Activated naive CD4-positive, alpha-beta T cell treated with anti-CD3 and anti-CD28 coated beads, Interleukin-2, amount 10 ng/mL, durations not matched to agents 7 days and 5 days (primary cell): ENCODE measurements at regions not wholly inside any gene's neighbourhood (a gene's known extent, or its start where the extent isn't known, plus 50 kb on each side); places are given as distances from the start of the nearest gene placed in this dataset.
A peak's percentile ranks its signal among the peaks of the same experiment; 100 is the strongest.
"Not testable (repeated sequence)": the region's sequence is repeated elsewhere in the genome, so short reads cannot be mapped to it uniquely, and the experiment has no call there.

ENCODE experiments used
- CTCF ChIA-PET: fragments of 350-600 bp; sonication (Branson Sonifier 250); formaldehyde crosslinking; loops from one replicate; lab custom pipeline; 2021; ENCODE audit warnings: antibody characterized with exemption; lab: Charles Lee
- DNase-seq: peaks from one replicate; pipeline ENCODE4 v3.0.0-alpha.2; 2020
- H3K27ac Mint-ChIP-seq: one replicate; pipeline ENCODE4 v1.8.0; 2021; ENCODE audit warnings: mild to moderate bottlenecking, moderate library complexity, mixed read lengths
- H3K27me3 Mint-ChIP-seq: one replicate; pipeline ENCODE4 v1.8.0; 2021; ENCODE audit warnings: mild to moderate bottlenecking, mixed read lengths
- H3K36me3 Mint-ChIP-seq: one replicate; pipeline ENCODE4 v1.8.0; 2021; ENCODE audit warnings: mixed read lengths
- H3K4me1 Mint-ChIP-seq: one replicate; pipeline ENCODE4 v1.8.0; 2021; ENCODE audit warnings: mixed read lengths
- H3K4me3 Mint-ChIP-seq: one replicate; pipeline ENCODE4 v1.8.0; 2021; ENCODE audit warnings: mild to moderate bottlenecking, moderate library complexity, mixed read lengths
- H3K9me3 Mint-ChIP-seq: one replicate; pipeline ENCODE4 v1.8.0; 2021; ENCODE audit warnings: mixed read lengths

DNA sequence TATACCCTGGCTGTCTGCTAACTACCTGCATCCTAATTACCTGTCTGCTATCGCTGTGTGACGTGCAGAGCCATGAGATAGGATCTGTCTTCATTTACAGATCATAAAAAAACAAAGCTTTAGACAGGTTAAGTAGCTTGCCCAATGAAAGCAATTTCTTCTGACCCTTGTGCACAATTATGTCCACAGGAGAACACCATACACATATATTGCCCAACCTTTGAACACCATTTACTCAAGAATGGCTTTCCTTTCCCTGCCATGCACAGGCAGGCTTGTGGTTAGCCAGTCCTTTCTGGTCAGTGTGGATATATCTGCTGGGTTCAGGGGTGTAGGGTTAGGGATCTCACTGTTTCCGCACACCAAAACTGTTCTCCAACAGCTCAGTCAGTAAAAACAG is 344.8 kb downstream of the BCL2L11 start:
- H3K4me1 Mint-ChIP-seq, result peaks cover 36% of the 10 kb centered on the region
- DNase-seq, H3K4me3 Mint-ChIP-seq, CTCF ChIA-PET, H3K36me3 Mint-ChIP-seq, H3K9me3 Mint-ChIP-seq, H3K27ac Mint-ChIP-seq, H3K27me3 Mint-ChIP-seq: not testable (repeated sequence)

GRCh38 chr2:111466744-111467143 is 346.0 kb downstream of the BCL2L11 start:
- CTCF ChIA-PET, H3K27ac Mint-ChIP-seq, H3K36me3 Mint-ChIP-seq, DNase-seq, H3K4me3 Mint-ChIP-seq, H3K9me3 Mint-ChIP-seq, H3K27me3 Mint-ChIP-seq: not testable (repeated sequence)
- peaks cover 33% of the 10 kb centered on the region for H3K4me1 Mint-ChIP-seq

DNA sequence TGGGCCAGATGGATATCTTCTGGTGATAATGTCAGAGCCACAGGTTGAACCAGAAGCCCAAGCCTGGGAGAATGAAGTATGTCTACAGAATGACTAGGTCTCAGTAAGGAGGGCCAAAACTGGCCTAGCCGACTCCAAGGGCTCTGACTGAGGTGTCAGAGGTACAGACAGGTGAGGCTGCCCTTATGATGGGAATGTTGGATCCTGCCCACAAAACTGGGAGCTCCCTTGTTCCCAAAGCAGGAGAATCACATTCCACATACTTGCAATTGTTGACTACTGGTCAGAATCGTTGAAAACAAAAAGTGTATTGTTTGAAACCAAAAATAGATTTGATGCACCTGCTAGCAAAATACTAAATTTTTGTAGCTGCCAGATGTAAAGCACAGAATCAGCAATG is 350.2 kb downstream of the BCL2L11 start:
- H3K9me3 Mint-ChIP-seq, DNase-seq, CTCF ChIA-PET, H3K4me3 Mint-ChIP-seq, H3K27me3 Mint-ChIP-seq, H3K27ac Mint-ChIP-seq, H3K36me3 Mint-ChIP-seq: not testable (repeated sequence)
- peaks cover 20% of the 10 kb centered on the region for H3K4me1 Mint-ChIP-seq

DNA sequence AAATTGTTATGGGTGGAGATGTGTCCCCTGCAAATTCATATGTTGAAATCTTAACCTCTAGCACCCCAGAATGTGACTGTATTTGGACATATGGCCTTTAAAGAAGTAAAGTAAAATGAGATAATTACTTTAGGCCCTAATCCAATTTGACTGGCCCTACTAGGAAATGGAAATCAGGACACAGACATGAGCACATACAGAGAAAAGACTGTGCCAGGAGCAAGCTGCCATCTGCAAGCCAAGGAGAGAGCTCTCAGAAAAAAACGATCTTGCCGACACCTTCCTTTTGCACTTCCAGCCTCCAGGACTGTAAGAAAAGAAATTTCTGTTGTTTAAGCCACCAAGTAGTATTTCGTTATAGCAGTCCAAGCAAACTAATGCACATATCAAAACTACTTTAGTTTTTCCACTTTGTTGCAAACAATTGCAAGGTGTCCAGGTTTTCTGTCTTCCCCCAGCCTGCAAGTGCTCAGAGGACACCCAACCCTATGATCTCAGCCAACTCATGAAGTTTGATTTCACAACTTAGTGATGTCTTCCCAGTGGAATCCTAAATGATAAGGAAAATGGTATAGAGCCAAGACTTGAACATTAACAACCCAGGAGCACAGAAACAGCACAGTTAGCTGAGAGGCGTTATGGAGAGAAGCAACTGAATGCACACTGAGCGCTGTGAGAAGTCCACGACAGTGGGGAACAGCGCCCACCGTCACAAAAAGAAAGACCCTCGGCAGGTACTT is 351.2 kb downstream of the BCL2L11 start:
- H3K27ac Mint-ChIP-seq, H3K4me3 Mint-ChIP-seq, H3K9me3 Mint-ChIP-seq, DNase-seq, CTCF ChIA-PET, H3K36me3 Mint-ChIP-seq, H3K27me3 Mint-ChIP-seq: not testable (repeated sequence)
- peaks cover 16% of the 10 kb centered on the region for H3K4me1 Mint-ChIP-seq

DNA sequence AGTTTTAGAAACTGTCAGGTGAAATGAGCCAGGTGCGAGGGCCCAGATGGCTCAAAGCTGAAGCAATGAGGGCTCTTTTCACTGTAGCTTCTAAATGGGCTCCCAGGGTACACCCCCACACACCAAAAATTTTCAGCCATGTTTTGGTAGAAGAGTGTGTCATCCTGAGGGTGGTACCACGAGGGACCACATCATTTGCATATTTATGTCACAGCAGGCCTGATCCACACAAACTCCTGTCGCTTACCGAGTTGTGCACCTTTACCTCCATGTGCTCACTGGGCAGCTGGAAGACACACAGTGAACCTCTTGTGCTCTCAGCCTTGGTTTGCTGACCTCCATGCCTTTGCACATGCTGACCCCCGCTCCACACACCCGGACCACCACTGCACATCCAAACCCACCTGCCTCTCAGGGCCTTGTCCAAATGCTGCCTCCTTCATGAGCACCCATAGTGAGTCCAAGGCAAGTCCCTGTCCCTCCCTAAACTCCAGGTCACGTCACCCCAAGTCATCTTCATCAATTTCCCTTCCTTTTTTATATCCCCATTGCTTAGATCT is 352.2 kb downstream of the BCL2L11 start:
- H3K4me1 Mint-ChIP-seq, result peaks cover 12% of the 10 kb centered on the region
- DNase-seq, H3K27ac Mint-ChIP-seq, H3K9me3 Mint-ChIP-seq, CTCF ChIA-PET, H3K36me3 Mint-ChIP-seq, H3K27me3 Mint-ChIP-seq, H3K4me3 Mint-ChIP-seq: not testable (repeated sequence)

- H3K27ac Mint-ChIP-seq, DNase-seq, CTCF ChIA-PET, H3K27me3 Mint-ChIP-seq, H3K4me3 Mint-ChIP-seq, H3K9me3 Mint-ChIP-seq, H3K36me3 Mint-ChIP-seq: not testable (repeated sequence)
- H3K4me1 Mint-ChIP-seq, result peaks cover 12% of the 10 kb centered on the region
These were observed 352.8 kb downstream of the BCL2L11 start for GRCh38 chr2:111473522-111473921.

- H3K9me3 Mint-ChIP-seq, H3K27me3 Mint-ChIP-seq, H3K4me3 Mint-ChIP-seq, H3K36me3 Mint-ChIP-seq, CTCF ChIA-PET, H3K27ac Mint-ChIP-seq, DNase-seq: not testable (repeated sequence)
- peaks cover 18% of the 10 kb centered on the region for H3K4me1 Mint-ChIP-seq
These were observed 353.5 kb downstream of the BCL2L11 start for GRCh38 chr2:111474198-111474705.

DNA sequence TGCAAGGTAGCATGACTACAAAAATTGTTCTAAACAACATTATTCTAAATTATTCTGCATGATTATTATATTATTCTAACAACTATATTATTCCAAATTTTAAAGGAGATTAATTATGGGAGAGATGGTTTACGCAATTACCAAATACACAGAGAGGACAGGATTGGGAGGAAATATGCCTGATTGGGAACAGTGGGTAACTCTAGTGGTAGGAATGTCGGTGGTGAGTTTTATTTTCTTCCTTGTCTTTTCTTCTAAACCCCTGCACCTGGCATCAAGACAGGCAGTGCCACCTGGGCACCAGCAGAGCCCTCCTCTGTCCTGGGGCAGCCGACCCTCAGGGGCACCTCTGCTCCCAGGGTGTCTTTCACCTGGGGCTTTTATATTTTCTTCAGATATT is 357.6 kb downstream of the BCL2L11 start:
- H3K4me3 Mint-ChIP-seq, CTCF ChIA-PET, H3K27me3 Mint-ChIP-seq, H3K36me3 Mint-ChIP-seq, DNase-seq, H3K9me3 Mint-ChIP-seq: not testable (repeated sequence)
- Mint-ChIP-seq H3K27ac (peak overlapping the region; percentile 81), H3K4me1 (peaks cover 34% of the 10 kb centered on the region)

GRCh38 chr2:111478871-111479318 is 358.2 kb downstream of the BCL2L11 start:
- Mint-ChIP-seq H3K27ac (peak overlapping the region; percentile 81), H3K4me1 (peaks cover 35% of the 10 kb centered on the region), H3K4me3 (peak overlapping the region; percentile 33)

GRCh38 chr2:111480016-111480625 is 359.4 kb downstream of the BCL2L11 start:
- H3K27me3 Mint-ChIP-seq, H3K4me3 Mint-ChIP-seq, H3K36me3 Mint-ChIP-seq, DNase-seq, H3K9me3 Mint-ChIP-seq, CTCF ChIA-PET: not testable (repeated sequence)
- Mint-ChIP-seq H3K4me1 (peaks cover 40% of the 10 kb centered on the region), H3K27ac (peak overlapping the region; percentile 67)

More at GRCh38 chr2:111478871-111479318, 358.2 kb downstream of the BCL2L11 start:
- H3K36me3 Mint-ChIP-seq, CTCF ChIA-PET, H3K27me3 Mint-ChIP-seq, H3K9me3 Mint-ChIP-seq: not testable (repeated sequence)
- peak; percentile 26 for DNase-seq

DNA sequence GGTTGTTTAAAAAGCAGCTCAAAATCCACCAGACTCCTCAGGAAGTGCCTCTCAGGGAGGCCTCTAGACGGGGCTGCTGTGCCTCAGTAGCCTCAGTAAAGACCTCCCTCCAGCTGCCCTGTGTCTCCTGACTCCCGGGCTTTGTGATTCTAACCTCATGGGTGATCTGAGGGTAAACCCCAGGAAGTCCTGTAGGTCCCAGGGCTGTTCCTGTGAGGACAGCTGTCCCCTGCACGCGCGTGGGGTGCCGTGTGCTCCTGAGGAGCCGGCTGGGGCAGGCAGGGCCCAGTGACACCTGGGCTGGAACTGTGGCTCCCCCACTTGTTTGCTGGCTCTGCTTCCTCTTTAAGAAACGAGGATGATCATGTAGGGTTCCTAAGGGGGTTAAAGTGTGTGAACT is 359.9 kb downstream of the BCL2L11 start:
- Mint-ChIP-seq H3K27ac (peak overlapping the region; percentile 62), H3K4me1 (peaks cover 43% of the 10 kb centered on the region)
- H3K36me3 Mint-ChIP-seq, DNase-seq, H3K9me3 Mint-ChIP-seq, H3K27me3 Mint-ChIP-seq, CTCF ChIA-PET, H3K4me3 Mint-ChIP-seq: not testable (repeated sequence)

GRCh38 chr2:111481219-111481618 is 360.5 kb downstream of the BCL2L11 start:
- H3K27me3 Mint-ChIP-seq, H3K9me3 Mint-ChIP-seq, H3K4me3 Mint-ChIP-seq, H3K27ac Mint-ChIP-seq, H3K36me3 Mint-ChIP-seq, CTCF ChIA-PET, DNase-seq: not testable (repeated sequence)
- peaks cover 47% of the 10 kb centered on the region for H3K4me1 Mint-ChIP-seq

GRCh38 chr2:111482987-111483679 is 362.4 kb downstream of the BCL2L11 start:
- not testable (repeated sequence) for H3K9me3 Mint-ChIP-seq, H3K27me3 Mint-ChIP-seq, H3K36me3 Mint-ChIP-seq, DNase-seq, H3K4me3 Mint-ChIP-seq
- CTCF ChIA-PET, result interaction anchor here (1.8 to 2.4 kb wide), 2 partner anchors 217 to 220 kb away, joined by 6 to 15 read pairs; no protein-coding TSS in a partner anchor
- peak overlapping the region; percentile 42 for H3K27ac Mint-ChIP-seq
- H3K4me1 Mint-ChIP-seq, result peaks cover 47% of the 10 kb centered on the region

- H3K4me3 Mint-ChIP-seq, H3K27me3 Mint-ChIP-seq, DNase-seq, H3K9me3 Mint-ChIP-seq, H3K27ac Mint-ChIP-seq: not testable (repeated sequence)
- peaks cover 44% of the 10 kb centered on the region for H3K4me1 Mint-ChIP-seq
- CTCF ChIA-PET, result interaction anchor here (1.8 to 2.4 kb wide), 2 partner anchors 216 to 219 kb away, joined by 6 to 15 read pairs; no protein-coding TSS in a partner anchor
- H3K36me3 Mint-ChIP-seq, result peaks cover 11% of the 10 kb centered on the region
These were observed 363.4 kb downstream of the BCL2L11 start for GRCh38 chr2:111484097-111484496.
